ENCODE measurements at regions not wholly inside any gene's neighbourhood (a gene's known extent, or its start where the extent isn't known, plus 50 kb on each side); places are given as distances from the start of the nearest gene placed in this dataset.

DNA sequence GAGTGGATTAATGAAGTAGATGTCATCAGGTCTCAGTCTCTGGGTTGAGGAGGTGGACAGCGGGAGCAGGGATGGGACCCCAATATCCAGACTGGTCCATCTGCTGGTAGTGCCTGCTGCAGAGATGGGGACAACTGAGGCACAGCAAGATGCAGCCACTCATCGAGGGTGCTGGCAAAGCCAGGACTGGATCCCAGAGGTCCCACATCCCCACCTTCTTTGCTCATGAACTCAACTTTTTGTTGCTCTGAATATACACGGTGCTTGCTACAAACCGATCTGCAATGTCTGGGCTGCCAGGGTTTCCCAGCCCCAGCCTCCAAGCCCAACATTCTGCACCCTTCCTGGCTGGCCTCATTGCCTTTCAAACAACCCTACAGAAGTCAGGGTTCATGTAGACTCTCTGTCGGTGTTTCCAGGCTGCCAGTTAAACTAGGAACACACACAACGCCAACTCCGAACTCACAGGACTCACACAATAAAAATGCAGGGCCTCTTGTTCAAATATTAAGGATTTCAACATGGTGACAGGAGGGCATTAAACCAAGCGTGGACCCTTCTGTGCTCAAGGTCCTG, 168.2 kb downstream of the MN1 start:
- DNase-seq = no peak

DNA sequence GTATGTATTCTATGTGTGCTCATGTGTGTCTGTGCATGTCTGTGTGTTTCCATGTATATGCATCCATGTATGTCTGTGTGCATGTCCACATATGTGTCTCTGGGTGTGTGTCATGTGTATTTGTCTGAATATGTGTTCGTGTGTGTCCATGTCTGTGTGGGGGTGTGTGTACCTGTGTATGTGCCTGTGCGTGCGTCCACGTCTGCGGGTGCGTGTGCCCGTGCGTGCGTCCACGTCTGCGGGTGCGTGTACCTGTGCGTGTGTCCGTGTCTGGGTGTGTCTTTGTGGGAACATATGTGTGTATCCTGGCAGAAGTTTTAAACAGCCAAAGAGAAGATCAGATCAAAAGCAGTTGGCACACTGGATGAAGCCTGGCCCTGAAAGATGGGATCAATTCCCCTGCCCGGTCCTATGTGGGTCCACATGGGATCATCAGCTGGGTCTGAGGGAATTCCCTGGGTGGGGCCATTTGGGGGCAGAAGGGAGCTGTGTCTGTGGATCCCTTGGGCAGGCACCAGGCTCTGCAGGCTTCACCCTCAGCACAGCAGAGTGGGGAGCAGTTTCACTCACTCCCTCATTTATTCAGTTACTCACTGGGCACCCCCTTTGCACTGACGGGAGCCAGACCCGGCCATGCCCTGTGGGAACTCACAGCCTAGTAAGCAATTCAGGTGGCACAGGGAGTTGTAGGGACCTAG, 167.4 kb downstream of the MN1 start:
- no peak for DNase-seq

DNA sequence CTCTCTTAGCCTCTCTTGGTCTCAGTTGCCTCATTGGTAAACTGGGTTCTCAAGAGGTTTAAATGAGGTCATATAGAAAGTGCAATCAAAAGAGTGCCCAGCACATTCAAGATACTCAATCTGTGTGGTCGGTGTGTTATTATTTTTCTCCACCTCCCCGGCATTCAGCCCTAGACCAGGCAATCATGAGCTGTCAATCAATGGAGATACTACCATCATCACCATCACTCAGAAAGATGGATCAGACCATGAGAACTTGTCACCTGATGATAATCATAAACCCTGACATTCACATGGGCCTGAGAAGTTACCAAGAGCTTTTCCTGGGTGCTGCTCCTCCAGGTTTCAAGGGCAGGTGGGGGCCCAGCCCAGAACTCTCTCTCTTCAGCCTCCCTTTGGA, 166.1 kb downstream of the MN1 start:
- DNase-seq = no peak

GRCh38 chr22:27635852-27636251, 165.7 kb downstream of the MN1 start:
- no peak for DNase-seq

DNA sequence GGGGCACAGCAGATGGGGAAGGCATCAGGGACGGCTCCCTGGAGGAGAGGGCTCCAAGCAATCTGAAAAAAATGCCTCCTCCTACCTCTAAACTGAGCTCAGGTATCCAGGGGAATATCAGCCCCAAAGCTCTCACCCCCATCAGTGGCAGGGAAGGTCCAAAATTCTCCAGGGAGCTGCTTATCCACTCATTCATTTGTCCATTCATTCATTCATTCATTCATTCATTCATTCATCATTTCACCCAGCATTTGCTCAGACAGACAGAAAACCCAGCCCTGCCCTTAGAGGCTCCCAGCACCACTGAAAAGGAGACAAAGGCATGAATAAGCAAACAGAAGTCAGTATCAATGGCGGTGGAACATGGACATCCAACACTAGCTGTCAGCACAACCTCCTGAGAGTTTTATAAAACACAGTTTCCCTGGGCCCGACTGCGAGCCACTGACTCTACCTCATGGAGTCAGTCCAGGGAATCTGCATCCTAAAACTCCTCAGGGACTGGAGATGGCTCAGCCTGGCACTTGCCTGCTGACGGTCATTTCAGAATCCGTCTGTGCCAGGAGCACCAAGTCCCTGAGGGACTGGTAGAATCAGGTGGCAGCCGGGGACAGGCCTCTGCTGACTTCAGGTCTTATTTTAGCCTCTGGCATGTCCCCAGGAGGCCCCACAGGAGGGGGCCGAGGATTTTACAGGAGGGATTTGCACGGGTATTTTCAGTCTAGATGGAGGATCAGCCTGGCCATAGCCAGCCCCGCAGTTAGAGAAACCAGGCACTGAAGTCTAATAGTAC, 164.6 kb downstream of the MN1 start:
- DNase-seq = no peak

DNA sequence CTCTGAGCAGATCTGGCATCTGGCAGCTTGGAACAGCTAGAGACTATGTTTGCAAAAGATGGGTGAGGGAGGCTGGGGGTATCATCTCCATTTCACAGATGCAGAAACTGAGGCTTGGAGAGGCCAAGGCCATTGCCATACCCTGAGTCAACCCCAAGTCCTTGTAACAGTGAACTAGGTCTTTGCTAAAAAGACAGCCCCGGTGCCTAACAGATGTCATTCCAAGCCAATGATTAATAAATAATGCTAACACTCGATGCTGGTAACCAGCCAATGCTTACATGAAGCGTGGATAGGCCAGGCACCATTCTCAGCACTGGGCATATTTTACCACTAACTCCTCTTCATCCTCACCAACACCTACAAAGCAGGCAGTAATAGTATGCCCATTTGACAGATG, 164.0 kb downstream of the MN1 start:
- DNase-seq = no peak

DNA sequence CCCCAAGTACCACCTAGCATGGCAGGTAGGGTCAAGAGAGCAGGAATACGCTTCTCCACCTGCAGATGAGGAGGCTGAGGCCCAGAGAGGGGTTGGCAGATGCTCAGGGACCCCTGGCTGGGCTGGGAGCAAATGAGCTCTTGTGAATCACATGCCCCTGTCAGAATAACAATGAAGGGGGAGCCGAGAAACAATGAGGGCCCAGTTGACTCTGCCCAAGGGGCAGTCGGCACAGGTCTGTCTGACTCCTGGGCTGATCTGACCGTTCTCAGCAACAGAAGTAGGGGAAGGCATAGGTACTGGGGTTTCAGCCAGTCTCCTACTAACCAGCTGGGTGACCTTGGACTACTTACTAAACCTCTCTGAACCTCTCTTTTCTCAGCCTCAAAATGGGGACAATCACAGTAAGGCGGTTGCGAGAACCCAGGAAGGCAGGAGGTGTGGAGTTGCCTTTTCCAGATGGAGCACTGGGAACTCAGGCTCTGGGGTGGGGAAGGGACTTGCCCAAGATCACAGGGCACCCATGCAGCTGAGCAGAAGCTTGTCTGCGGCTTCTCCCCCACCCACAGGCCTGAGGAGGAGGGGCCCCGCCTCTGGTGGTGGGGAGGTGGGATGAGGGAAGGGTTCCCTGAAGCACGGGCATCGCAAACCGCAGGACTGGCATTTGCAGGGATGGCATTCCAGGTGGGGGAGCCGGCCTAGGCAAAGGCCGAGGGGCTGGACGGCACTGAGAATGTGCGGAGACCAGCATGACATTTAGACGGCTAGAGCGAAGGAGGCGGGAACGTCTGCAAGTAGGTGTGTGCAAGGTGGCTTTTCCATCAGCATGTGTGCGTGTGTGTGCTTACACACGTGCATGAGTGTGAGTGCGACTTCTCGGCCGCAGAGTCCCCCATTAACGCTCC, 163.0 kb downstream of the MN1 start:
- no peak for DNase-seq

- no peak for DNase-seq
Measured at GRCh38 chr22:27639248-27640086, 162.1 kb downstream of the MN1 start.

DNA sequence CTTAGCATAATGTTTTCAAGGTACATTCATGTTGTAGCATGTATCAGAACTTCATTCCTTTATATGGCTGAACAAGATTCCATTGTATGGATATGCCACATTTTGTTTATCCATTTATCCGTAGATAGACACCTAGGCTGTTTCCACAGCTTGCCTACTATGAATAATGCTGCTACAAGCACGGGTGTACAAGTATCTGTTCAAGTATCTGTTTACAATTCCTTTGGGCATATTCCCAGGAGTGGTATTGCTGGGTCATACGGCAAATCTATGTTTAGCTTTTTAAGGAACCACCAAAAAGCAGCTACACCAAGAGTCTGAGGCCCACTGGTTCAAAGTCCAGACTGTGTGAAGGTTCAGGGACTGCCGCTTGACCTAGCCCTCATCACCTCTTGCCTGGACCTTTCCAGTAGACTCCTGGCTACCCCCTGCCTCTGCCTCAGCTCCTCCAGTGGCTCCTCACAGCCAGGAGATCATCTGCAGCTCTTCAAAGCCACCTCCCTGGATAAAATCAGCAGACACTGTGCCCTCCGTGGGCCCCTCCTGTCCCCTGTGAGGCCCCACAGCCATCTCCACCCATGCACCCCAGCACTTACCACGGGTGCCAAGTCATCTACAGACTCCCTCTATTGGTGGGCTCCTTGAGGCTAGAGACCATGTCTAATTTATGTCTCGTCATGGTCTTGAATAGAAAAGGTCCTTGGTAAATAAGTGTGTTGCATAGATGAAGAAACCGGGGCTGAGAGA, 160.3 kb downstream of the MN1 start:
- DNase-seq = no peak

DNA sequence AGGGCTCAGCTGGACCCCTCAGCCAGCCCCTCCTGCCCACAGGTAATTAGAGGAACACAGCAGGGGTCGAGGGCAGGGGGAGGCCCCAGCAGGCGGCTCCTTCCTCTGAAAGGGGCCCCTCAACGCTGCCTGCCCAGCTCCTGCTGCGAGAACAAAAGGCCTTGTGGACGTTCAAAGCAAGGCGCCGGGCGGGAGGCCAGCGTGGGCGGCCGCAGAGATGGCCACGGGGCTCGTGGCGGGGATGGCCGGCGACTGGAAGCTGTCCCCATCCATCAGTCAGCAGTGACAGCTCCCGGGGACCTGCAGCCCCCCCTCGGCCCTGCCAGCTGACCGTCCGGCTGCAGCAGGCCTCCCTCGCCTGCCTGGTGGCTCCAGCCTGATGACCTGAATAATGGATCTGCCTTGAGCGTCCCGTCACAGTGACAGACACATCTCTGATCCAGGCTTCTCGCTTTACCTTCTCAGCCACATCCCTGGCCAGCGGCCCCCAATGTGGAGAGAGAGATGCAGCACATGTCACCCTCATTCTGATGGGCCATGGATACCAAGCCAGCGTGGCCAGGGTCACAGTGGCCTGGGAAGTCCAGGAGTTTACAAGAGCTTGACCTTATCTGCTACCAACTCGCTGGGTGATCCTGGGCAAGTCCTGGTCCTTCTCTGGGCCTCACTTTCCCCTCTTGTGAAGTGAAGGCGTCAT, 159.3 kb downstream of the MN1 start:
- no peak for DNase-seq

- DNase-seq = no peak
Measured at GRCh38 chr22:27643907-27644306, 157.6 kb downstream of the MN1 start.

DNA sequence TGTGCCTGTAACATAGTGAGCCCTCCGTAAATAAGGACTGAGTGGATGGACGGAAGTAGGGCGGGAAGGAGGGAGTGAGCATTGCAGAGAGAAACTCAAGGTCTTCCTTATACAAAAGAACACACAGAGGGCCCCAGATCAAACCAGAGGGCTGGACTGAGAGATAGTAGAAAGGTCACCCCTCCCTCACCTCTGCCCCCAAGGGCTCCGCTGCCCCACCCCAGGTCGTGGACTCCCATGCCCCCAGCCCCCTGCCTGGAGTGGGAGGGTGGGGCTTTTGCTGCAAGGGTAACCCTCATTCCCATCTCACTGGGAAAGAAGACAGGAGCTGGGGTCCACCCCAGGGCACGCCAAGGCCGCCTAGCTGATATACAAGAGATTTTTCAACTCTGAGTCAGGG, 157.0 kb downstream of the MN1 start:
- no peak for DNase-seq

GRCh38 chr22:27647540-27647939, 154.0 kb downstream of the MN1 start:
- DNase-seq = no peak

- no peak for DNase-seq
Measured at GRCh38 chr22:27648074-27648473, 153.5 kb downstream of the MN1 start.

DNA sequence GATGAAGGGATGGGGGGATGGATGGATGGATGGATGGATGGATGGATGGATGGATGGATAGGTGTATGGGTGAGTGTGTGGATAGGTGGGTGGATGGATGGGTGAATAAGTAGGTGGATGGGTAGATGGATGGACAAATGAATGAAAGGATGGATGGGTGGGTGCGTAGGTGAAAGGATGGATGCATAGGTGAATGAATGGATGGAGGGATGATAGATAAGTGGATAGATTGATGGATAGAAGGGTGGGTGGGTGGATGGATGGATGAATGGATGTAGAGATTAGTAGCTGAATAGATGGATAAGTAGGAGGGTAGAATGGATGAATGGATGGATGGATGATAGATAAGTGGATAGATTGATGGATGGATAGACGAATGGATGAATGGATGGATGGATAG, 152.7 kb downstream of the MN1 start:
- no peak for DNase-seq

GRCh38 chr22:27650572-27650971, 151.0 kb downstream of the MN1 start:
- no peak for DNase-seq

DNA sequence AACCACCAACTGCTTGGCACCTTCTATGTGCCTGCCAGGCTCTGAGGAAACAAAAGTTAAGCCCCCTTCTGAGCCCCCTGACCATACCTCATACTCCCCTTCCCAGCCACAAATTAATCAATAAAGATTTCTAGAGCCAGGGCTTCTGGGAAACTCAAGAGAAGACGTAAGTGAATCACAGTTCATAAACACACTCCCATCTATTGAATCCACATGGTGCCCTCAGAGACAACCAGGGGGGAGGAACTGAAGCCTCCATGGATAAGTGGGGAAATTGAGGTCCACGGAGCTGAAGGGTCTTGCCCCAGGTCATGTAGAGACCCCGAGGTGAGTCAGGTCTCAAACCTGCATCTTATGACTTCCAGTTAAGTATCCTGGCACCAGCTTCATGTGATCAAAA, 150.6 kb downstream of the MN1 start:
- no peak for DNase-seq

GRCh38 chr22:27651486-27651885, 150.1 kb downstream of the MN1 start:
- no peak for DNase-seq

DNA sequence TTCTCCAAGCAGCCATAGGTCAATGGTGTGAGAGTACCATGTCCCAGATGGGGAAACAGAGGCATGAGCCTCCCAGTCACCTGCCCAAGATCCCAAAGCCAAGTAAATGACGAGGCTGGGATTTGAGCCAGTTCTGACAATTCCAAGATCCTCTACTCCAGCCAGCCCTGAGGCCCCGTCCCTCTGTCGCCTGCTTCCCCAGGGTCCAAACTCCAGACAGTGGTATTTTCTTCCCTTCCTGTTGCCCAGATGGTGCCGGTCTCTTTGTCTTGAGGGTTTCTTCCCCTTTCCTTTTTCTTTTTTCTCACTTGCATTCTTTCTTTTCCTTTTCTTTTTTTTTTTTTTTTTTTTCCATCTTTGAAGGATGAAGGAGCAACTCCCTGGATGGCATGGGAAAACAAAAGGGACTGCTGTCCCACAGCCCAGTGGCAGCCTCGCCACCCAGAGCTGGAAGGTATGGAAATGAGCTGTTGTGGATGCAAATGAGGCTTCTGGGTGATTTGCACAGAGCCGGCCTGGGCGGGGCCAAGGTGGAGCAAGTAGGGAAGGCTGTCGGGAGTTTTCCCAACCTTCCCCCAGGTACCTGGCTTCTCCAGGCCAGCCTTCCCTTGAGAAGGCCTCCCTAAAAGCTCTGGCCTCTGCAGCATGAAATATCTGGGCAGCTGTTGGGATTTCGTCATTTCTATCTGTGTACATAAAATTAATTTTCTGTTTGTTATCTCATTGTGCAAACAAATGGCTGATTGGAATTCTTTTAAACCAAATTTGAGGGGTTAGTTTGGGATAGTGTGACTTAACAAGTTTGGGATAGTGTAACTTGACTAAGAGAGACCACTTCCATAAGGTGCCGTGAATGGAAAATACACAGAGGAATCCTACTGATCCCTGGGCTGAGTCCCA, 146.8 kb downstream of the MN1 start:
- DNase-seq = no peak

All from MV-4-11 (cell line).